K562 (cell line): ENCODE measurements at regions not wholly inside any gene's neighbourhood (a gene's known extent, or its start where the extent isn't known, plus 50 kb on each side); places are given as distances from the start of the nearest gene placed in this dataset.
A peak's percentile ranks its signal among the peaks of the same experiment; 100 is the strongest.

Experiments used
- ATAC-seq: fragments of 200-7000 bp; cut with Tn5 transposase; 3 replicates; pipeline ENCODE4 v1.9.1; 2020; ENCODE audit warnings: moderate library complexity
- BruUV-seq: library from RNA; stranded (reverse); fragments of 400-500 nt; replicated peaks from 2 replicates; lab custom pipeline; 2021; lab: Mats Ljungman, UMichigan
- CTCF ChIA-PET: fragments of 300-600 bp; formaldehyde crosslinking; extraction: SDS; loops from one replicate; lab custom pipeline; 2021; ENCODE audit warnings: low intra/inter-chr PET ratio; lab: Yijun Ruan, JAX
- POLR2A ChIA-PET: fragments of 300-600, 350-650 bp; sonication (Branson Sonifier 250); formaldehyde crosslinking; extraction: SDS; loops from one replicate; lab custom pipeline; 2021; ENCODE audit warnings: antibody characterized with exemption, inconsistent platforms; lab: Yijun Ruan, JAX
- DNase-seq, 4 experiments: peaks; one replicate each; pipeline versions ENCODE4 v3.0.0 to v3.0.0-alpha.2; 2011 to 2018; ENCODE audit warnings: low spot score in 3 of 4, mixed read lengths in 3 of 4; ENCODE audit errors: extremely low read depth in 1 of 4
- FAIRE-seq: peaks from 2 replicates; lab custom pipeline; 2011; peaks lifted over from hg19 to GRCh38; lab: Jason Lieb, UNC
- H2AFZ ChIP-seq: 2 replicates; pipeline ENCODE4 v1.6.0; 2011; ENCODE audit warnings: low read depth, low read length, control low read depth, inconsistent platforms
- H3K27ac ChIP-seq: fragments of 200-600 bp; 3 replicates; pipeline ENCODE4 v1.8.0; 2011; ENCODE audit warnings: low read depth, mild to moderate bottlenecking, control low read depth, inconsistent platforms, low read length, moderate library complexity, mixed read lengths; ENCODE audit errors: extremely low read depth
- H3K27me3 ChIP-seq, 2 experiments: fragments of 300-600 bp in 1 of 2; 2 replicates in 1 of 2; 3 replicates in 1 of 2; pipeline versions ENCODE4 v1.6.0 to v1.8.0; 2011; ENCODE audit warnings: inconsistent platforms in 2 of 2, low read length in 2 of 2, mild to moderate bottlenecking in 1 of 2, mixed read lengths in 1 of 2, moderate library complexity in 1 of 2; ENCODE audit not compliant: control insufficient read depth in 2 of 2, insufficient read depth in 2 of 2
- H3K36me3 ChIP-seq: fragments of 300-600 bp; 3 replicates; pipeline ENCODE4 v1.8.0; 2011; ENCODE audit warnings: mild to moderate bottlenecking, low read length, inconsistent platforms; ENCODE audit not compliant: control insufficient read depth, insufficient read depth
- H3K4me1 ChIP-seq, 2 experiments: fragments of 200-600 bp in 1 of 2; replicated peaks in 1 of 2; 2 replicates in 1 of 2; 3 replicates in 1 of 2; pipeline versions ENCODE4 v1.5.1 to v1.8.0; 2011; ENCODE audit warnings: inconsistent platforms in 2 of 2, low read length in 2 of 2, mild to moderate bottlenecking in 1 of 2, mixed read lengths in 1 of 2, moderate library complexity in 1 of 2; ENCODE audit not compliant: control insufficient read depth in 2 of 2, insufficient read depth in 2 of 2
- H3K4me2 ChIP-seq: 2 replicates; pipeline ENCODE4 v1.6.1; 2011; ENCODE audit warnings: low read length, control low read depth, inconsistent platforms, mixed read lengths; ENCODE audit not compliant: insufficient read depth
- H3K4me3 ChIP-seq: fragments of 200-600 bp; sonication (generic), shearing (Covaris generic); 2 replicates; pipeline ENCODE4 v1.5.1; 2016; ENCODE audit warnings: control low read depth, inconsistent platforms
- H3K79me2 ChIP-seq: fragments of 200-600 bp; 3 replicates; pipeline ENCODE4 v1.8.0; 2011; ENCODE audit warnings: low read length, inconsistent platforms; ENCODE audit not compliant: control insufficient read depth, insufficient read depth
- H3K9ac ChIP-seq, 2 experiments: 2 replicates each; pipeline versions ENCODE4 v1.6.0 to v1.6.1; 2011; ENCODE audit warnings: low read depth in 2 of 2, low read length in 2 of 2, control low read depth in 1 of 2, inconsistent platforms in 1 of 2, mild to moderate bottlenecking in 1 of 2, mixed read lengths in 1 of 2; ENCODE audit not compliant: insufficient read depth in 1 of 2
- H3K9me1 ChIP-seq: one replicate; pipeline ENCODE4 v1.6.0; 2011; ENCODE audit warnings: inconsistent platforms, mild to moderate bottlenecking, low read length, moderate library complexity; ENCODE audit not compliant: control insufficient read depth, insufficient read depth
- H3K9me3 ChIP-seq: replicated peaks from 2 replicates; pipeline ENCODE4 v1.5.1; 2011; ENCODE audit warnings: low read depth, low read length, inconsistent platforms; ENCODE audit not compliant: control insufficient read depth, insufficient read depth
- H4K20me1 ChIP-seq: replicated peaks from 2 replicates; pipeline ENCODE4 v1.6.1; 2011; ENCODE audit warnings: low read length, inconsistent platforms, mixed read lengths; ENCODE audit not compliant: control insufficient read depth, insufficient read depth
- BCLAF1 ChIP-seq, 2 experiments: fragments of 450-650 bp in 1 of 2; IDR thresholded peaks; 2 replicates each; pipeline ENCODE4 v1.6.1; 2011 to 2017; ENCODE audit warnings: low read depth in 2 of 2, antibody characterized with exemption in 1 of 2, borderline replicate concordance in 1 of 2, low read length in 1 of 2, mild to moderate bottlenecking in 1 of 2, mixed read lengths in 1 of 2; ENCODE audit not compliant: control insufficient read depth in 1 of 2
- C11orf30 ChIP-seq: fragments of 450-650 bp; IDR thresholded peaks from 2 replicates; pipeline ENCODE4 v1.6.1; 2016; ENCODE audit warnings: low read depth, mild to moderate bottlenecking
- CC2D1A ChIP-seq: fragments of 450-650 bp; IDR thresholded peaks from 2 replicates; pipeline ENCODE4 v1.6.1; 2017; ENCODE audit warnings: mild to moderate bottlenecking
- CREB3L1 ChIP-seq: fragments of 450-650 bp; IDR thresholded peaks from 2 replicates; pipeline ENCODE4 v1.6.1; 2014; ENCODE audit warnings: low read depth, mild to moderate bottlenecking, moderate library complexity, borderline replicate concordance
- FOXO4 ChIP-seq: fragments of 450-650 bp; formaldehyde crosslinking; IDR thresholded peaks from 2 replicates; pipeline ENCODE4 v1.4.0; 2020; ENCODE audit warnings: mild to moderate bottlenecking, moderate library complexity
- GABPB2 ChIP-seq: fragments of 250-450 bp; sonication (Bioruptor Pico); conservative IDR thresholded peaks from 2 replicates; pipeline ENCODE4 v1.5.1; 2021; ENCODE audit warnings: mild to moderate bottlenecking
- HDAC1 ChIP-seq, 2 experiments: fragments of 450-650 bp; IDR thresholded peaks; 2 replicates each; pipeline ENCODE4 v1.6.1; 2016 to 2017; ENCODE audit warnings: inconsistent platforms in 1 of 2, mild to moderate bottlenecking in 1 of 2, moderate library complexity in 1 of 2
- MAFG ChIP-seq: fragments of 450-650 bp; conservative IDR thresholded peaks from 2 replicates; pipeline ENCODE4 v1.6.1; 2016; ENCODE audit warnings: missing genetic modification characterization, missing compliant biosample characterization
- MAFK ChIP-seq: IDR thresholded peaks from 2 replicates; pipeline ENCODE4 v1.6.1; 2011; ENCODE audit warnings: low read length, improper control_type of control experiment
- MTA3 ChIP-seq: fragments of 450-650 bp; formaldehyde crosslinking; IDR thresholded peaks from 2 replicates; pipeline ENCODE4 v1.6.1; 2017; ENCODE audit warnings: mild to moderate bottlenecking, borderline replicate concordance
- MXI1 ChIP-seq: IDR thresholded peaks from 2 replicates; pipeline ENCODE4 v1.6.1; 2011; ENCODE audit warnings: low read depth, mild to moderate bottlenecking, improper control_type of control experiment, low read length
- ZBTB33 ChIP-seq: sonication (generic); formaldehyde crosslinking; IDR thresholded peaks from 2 replicates; pipeline ENCODE4 v1.8.1; 2023; ENCODE audit warnings: mild to moderate bottlenecking, missing genetic modification reagents
- ZNF316 ChIP-seq: fragments of 450-650 bp; IDR thresholded peaks from 2 replicates; pipeline ENCODE4 v1.6.1; 2016
- ZNF699 ChIP-seq: fragments of 250-450 bp; sonication (Bioruptor Pico); IDR thresholded peaks from 2 replicates; pipeline ENCODE4 v1.8.0; 2021; ENCODE audit warnings: mild to moderate bottlenecking, moderate library complexity; ENCODE audit not compliant: insufficient replicate concordance
- WGBS: fragments of 100-300 bp; shearing (Covaris generic); methylation state at CpG from one replicate; pipeline ENCODE4 v1.1.6; 2016; ENCODE audit warnings: low coverage, mixed read lengths; ENCODE audit not compliant: insufficient coverage; ENCODE audit errors: missing lambda C conversion rate; 5-methylcytosine and 5-hydroxymethylcytosine counted together
- in situ Hi-C: fragments of 300-500 bp; cut with MboI; formaldehyde crosslinking; loops from 4 replicates; pipeline ENCODE4 v1.15.0; 2018; ENCODE audit warnings: inconsistent platforms, mixed read lengths
- intact Hi-C: fragments of 100-400 bp; cut with micrococcal nuclease; formaldehyde crosslinking; loops from 2 replicates; pipeline ENCODE4 v1.14.2; 2022

- intact Hi-C loops, result no loop called here
- H4K20me1 ChIP-seq, result no peaks in the 10 kb centered on the region
- H3K27me3 ChIP-seq, result no peaks in the 10 kb centered on the region
- FAIRE-seq, result no peak
- no TSS peak for BruUV-seq
- H3K36me3 ChIP-seq, result no peaks in the 10 kb centered on the region
- H3K4me2 ChIP-seq, result no peak overlapping the region
- H3K79me2 ChIP-seq, result no peaks in the 10 kb centered on the region
- no peak overlapping the region for H3K9ac ChIP-seq
- H3K27ac ChIP-seq, result no peak overlapping the region
- no peaks in the 10 kb centered on the region for H3K4me1 ChIP-seq
- H2AFZ ChIP-seq, result no peak overlapping the region
- POLR2A ChIA-PET, result interaction anchor here (0.6 kb wide), 1 partner anchor 982 kb away, joined by 3 read pairs; no protein-coding TSS in a partner anchor
- WGBS, result under 1% methylated on average over 8 of the region's 8 CpGs
- H3K9me3 ChIP-seq, result no peaks in the 10 kb centered on the region
- CTCF ChIA-PET, result no interaction called here
- no peak for DNase-seq
- in situ Hi-C loops, result no loop called here
- no peaks in the 10 kb centered on the region for H3K9me1 ChIP-seq
- no peak for ATAC-seq
- H3K4me3 ChIP-seq, result no peak overlapping the region
- no peak for TF ChIP-seq HDAC1 (IDR thresholded peaks at IDR 0.05)
- peak; percentile 63 for TF ChIP-seq MAFG
- TF ChIP-seq CREB3L1, result no peak
- peak; percentile 46; the same call in 1 of the 2 replicates for TF ChIP-seq C11orf30
- no peak for TF ChIP-seq MXI1
- TF ChIP-seq BCLAF1 (IDR thresholded peaks at IDR 0.05; ENCODE audit: borderline replicate concordance in 1 of 2, control insufficient read depth in 1 of 2, low read depth in 2 of 2, low read length in 1 of 2), result no peak
- no peak for TF ChIP-seq ZBTB33
- no peak for TF ChIP-seq MTA3
- TF ChIP-seq ZNF316, result peak; percentile 70
- no peak for TF ChIP-seq CC2D1A
- no peak for TF ChIP-seq FOXO4 (CRISPR knock-in tag)
- TF ChIP-seq ZNF699 (CRISPR knock-in tag), result no peak
- peak; percentile 64 for TF ChIP-seq MAFK
- no peak for TF ChIP-seq GABPB2 (CRISPR knock-in tag)
These were observed 141.7 kb downstream of the CMPK2 start for GRCh38 chr2:6723865-6724604.
